Endothelial cell of umbilical vein (primary cell): ENCODE measurements at regions not wholly inside any gene's neighbourhood (a gene's known extent, or its start where the extent isn't known, plus 50 kb on each side); places are given as distances from the start of the nearest gene placed in this dataset.

Experiments used
- BruUV-seq: library from RNA; stranded (reverse); fragments of 400-500 nt; replicated peaks from 2 replicates; lab custom pipeline; 2021; lab: Mats Ljungman, UMichigan
- CTCF ChIA-PET: fragments of 300-600, 350-600 bp; sonication (Branson Sonifier 250); formaldehyde crosslinking; loops from one replicate; lab custom pipeline; 2021; ENCODE audit warnings: antibody characterized with exemption, inconsistent platforms; lab: Charles Lee
- POLR2A ChIA-PET: fragments of 300-600, 350-600 bp; sonication (Branson Sonifier 250); formaldehyde crosslinking; loops from one replicate; lab custom pipeline; 2021; ENCODE audit warnings: antibody characterized with exemption, inconsistent platforms; lab: Charles Lee
- DNase-seq: peaks from one replicate; pipeline ENCODE4 v3.0.0-alpha.2; 2011; ENCODE audit warnings: low read depth, low spot score
- FAIRE-seq: peaks from 2 replicates; lab custom pipeline; 2011; peaks lifted over from hg19 to GRCh38; lab: Jason Lieb, UNC
- H2AFZ ChIP-seq: 2 replicates; pipeline ENCODE4 v1.6.0; 2012; ENCODE audit warnings: low read depth, low read length, control low read depth, inconsistent platforms
- H3K27ac ChIP-seq: 2 replicates; pipeline ENCODE4 v1.5.1; 2011; ENCODE audit warnings: low read depth, mild to moderate bottlenecking, control low read depth, low read length, moderate library complexity; ENCODE audit not compliant: insufficient read depth
- H3K27me3 ChIP-seq, 2 experiments: 2 replicates each; pipeline versions ENCODE4 v1.6.0 to v1.6.1; 2011; ENCODE audit warnings: low read length in 2 of 2, mixed read lengths in 1 of 2; ENCODE audit not compliant: control insufficient read depth in 2 of 2, insufficient read depth in 2 of 2
- H3K36me3 ChIP-seq, 2 experiments: 2 replicates in 1 of 2; 3 replicates in 1 of 2; pipeline ENCODE4 v1.5.1; 2011; ENCODE audit warnings: low read length in 2 of 2, mild to moderate bottlenecking in 1 of 2, moderate library complexity in 1 of 2; ENCODE audit not compliant: control insufficient read depth in 2 of 2, insufficient read depth in 2 of 2; ENCODE audit errors: extremely low read depth in 1 of 2
- H3K4me1 ChIP-seq: 3 replicates; pipeline ENCODE4 v1.5.1; 2011; ENCODE audit warnings: mild to moderate bottlenecking, low read length; ENCODE audit not compliant: control insufficient read depth, insufficient read depth; ENCODE audit errors: extremely low read depth
- H3K4me2 ChIP-seq: 2 replicates; pipeline ENCODE4 v1.6.1; 2011; ENCODE audit warnings: low read length, control low read depth, mixed read lengths; ENCODE audit not compliant: insufficient read depth
- H3K4me3 ChIP-seq, 3 experiments: fragments of 200-600 bp in 1 of 3; sonication (generic), shearing (Covaris generic) in 1 of 3; replicated peaks in 1 of 3; 2 replicates each; pipeline ENCODE4 v1.5.1; 2011 to 2016; ENCODE audit warnings: control low read depth in 3 of 3, low read length in 3 of 3, mild to moderate bottlenecking in 2 of 3, inconsistent platforms in 1 of 3, low read depth in 1 of 3, moderate library complexity in 1 of 3; ENCODE audit not compliant: insufficient read depth in 1 of 3
- H3K79me2 ChIP-seq: 2 replicates; pipeline ENCODE4 v1.6.0; 2012; ENCODE audit warnings: low read length, inconsistent platforms; ENCODE audit not compliant: control insufficient read depth, insufficient read depth
- H3K9ac ChIP-seq: replicated peaks from 2 replicates; pipeline ENCODE3; 2011; ENCODE audit warnings: low read length, control low read depth; ENCODE audit not compliant: insufficient read depth; ENCODE audit errors: extremely low read depth
- H3K9me1 ChIP-seq: replicated peaks from 3 replicates; pipeline ENCODE4 v1.6.0; 2011; ENCODE audit warnings: mild to moderate bottlenecking, low read length; ENCODE audit not compliant: control insufficient read depth, insufficient read depth; ENCODE audit errors: extremely low read depth
- H3K9me3 ChIP-seq: replicated peaks from 2 replicates; pipeline ENCODE4 v1.5.1; 2012; ENCODE audit warnings: low read length, inconsistent platforms; ENCODE audit not compliant: control insufficient read depth, insufficient read depth
- H4K20me1 ChIP-seq: replicated peaks from 2 replicates; pipeline ENCODE3; 2011; ENCODE audit warnings: mild to moderate bottlenecking, low read length; ENCODE audit not compliant: control insufficient read depth, insufficient read depth; ENCODE audit errors: extremely low read depth
- CTCF ChIP-seq, 2 donors: IDR thresholded peaks; 1 replicate in 1 of 2; 2 replicates in 1 of 2; pipeline ENCODE4 v1.5.1; 2011; ENCODE audit warnings: low read length in 2 of 2, mild to moderate bottlenecking in 2 of 2, moderate library complexity in 2 of 2, control low read depth in 1 of 2, inconsistent platforms in 1 of 2, low read depth in 1 of 2; ENCODE audit not compliant: insufficient read depth in 1 of 2; ENCODE audit errors: extremely low read depth in 1 of 2
- EZH2 ChIP-seq: IDR thresholded peaks from 2 replicates; pipeline ENCODE4 v1.6.1; 2012; ENCODE audit warnings: borderline replicate concordance, low read depth, mild to moderate bottlenecking, moderate library complexity, low read length, inconsistent platforms; ENCODE audit not compliant: severe bottlenecking
- FOS ChIP-seq: IDR thresholded peaks from 2 replicates; pipeline ENCODE4 v1.6.1; 2011; ENCODE audit warnings: mild to moderate bottlenecking, low read length, moderate library complexity, borderline replicate concordance; ENCODE audit not compliant: insufficient read depth
- GATA2 ChIP-seq: IDR thresholded peaks from 2 replicates; pipeline ENCODE4 v1.7.0; 2011; ENCODE audit warnings: low read depth, mild to moderate bottlenecking, moderate library complexity, mixed read lengths, low read length; ENCODE audit not compliant: insufficient read length, insufficient read depth
- JUN ChIP-seq: IDR thresholded peaks from 2 replicates; pipeline ENCODE4 v1.6.1; 2011; ENCODE audit warnings: borderline replicate concordance, low read depth; ENCODE audit not compliant: insufficient read length, insufficient read depth
- MAX ChIP-seq: IDR thresholded peaks from 2 replicates; pipeline ENCODE4 v1.6.1; 2011; ENCODE audit not compliant: insufficient read depth, insufficient read length
- MYC ChIP-seq: IDR thresholded peaks from one replicate; pipeline ENCODE4 v1.6.1; 2011; ENCODE audit warnings: mild to moderate bottlenecking, low read depth, low read length
- POLR2A ChIP-seq: IDR thresholded peaks from 2 replicates; pipeline ENCODE4 v1.6.1; 2012; ENCODE audit warnings: low read depth, mild to moderate bottlenecking, control low read depth, low read length
- POLR2AphosphoS5 ChIP-seq: IDR thresholded peaks from 2 replicates; pipeline ENCODE4 v1.6.1; 2012; ENCODE audit warnings: low read depth, mild to moderate bottlenecking, control low read depth, low read length, moderate library complexity; ENCODE audit not compliant: insufficient read depth
- dilution Hi-C: fragments of 300-500 bp; cut with MboI; formaldehyde crosslinking; loops from one replicate; pipeline ENCODE4 v1.15.0; 2019; ENCODE audit warnings: low sequenced_read_pairs; ENCODE audit not compliant: extremely low pct_ligation_motif_present
- intact Hi-C: fragments of 100-400 bp; cut with micrococcal nuclease; formaldehyde crosslinking; loops from one replicate; pipeline ENCODE4 v1.10.0; 2022

DNA sequence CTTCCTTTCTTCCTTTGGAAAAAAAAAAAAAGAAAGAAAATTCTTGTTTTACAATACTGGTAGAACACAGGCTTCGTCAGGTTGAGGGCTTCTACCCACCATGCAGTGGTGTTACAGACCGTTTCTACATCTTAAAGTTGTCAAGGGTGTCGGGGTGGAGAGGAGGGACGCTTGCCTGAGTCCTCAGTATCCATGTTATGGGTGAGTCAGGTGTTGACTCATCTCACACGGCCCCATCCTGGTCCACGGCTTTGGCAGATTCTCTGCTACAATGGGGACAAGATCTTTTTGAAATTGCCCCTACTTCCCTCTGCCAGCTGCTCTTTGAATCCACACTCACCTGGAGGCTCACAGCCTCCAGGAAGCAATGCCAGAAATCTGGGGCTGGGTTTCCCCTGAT, 310.3 kb upstream of the ZFP42 start:
- H3K27ac ChIP-seq: no peak overlapping the region
- DNase-seq: no peak
- intact Hi-C loops (no loop called here), dilution Hi-C loops (no loop called here)
- ChIA-PET POLR2A (no interaction called here), CTCF (no interaction called here)
- H4K20me1 ChIP-seq: no peaks in the 10 kb centered on the region
- H3K36me3 ChIP-seq: no peaks in the 10 kb centered on the region
- BruUV-seq: no TSS peak
- H3K9me3 ChIP-seq: peaks cover 1% of the 10 kb centered on the region
- no peak overlapping the region for H2AFZ ChIP-seq
- H3K79me2 ChIP-seq: no peaks in the 10 kb centered on the region
- no peaks in the 10 kb centered on the region for H3K9me1 ChIP-seq
- H3K4me1 ChIP-seq: no peaks in the 10 kb centered on the region
- H3K4me2 ChIP-seq: no peak overlapping the region
- TF ChIP-seq EZH2 (no peak), JUN (no peak), POLR2A (no peak), CTCF (IDR thresholded peaks at IDR 0.05; ENCODE audit: extremely low read depth in 1 of 2, insufficient read depth in 1 of 2, low read depth in 1 of 2, low read length in 2 of 2) (no peak), MYC (no peak), MAX (no peak), FOS (no peak), GATA2 (no peak), POLR2AphosphoS5 (no peak)
- H3K9ac ChIP-seq: no peak overlapping the region
- no peak overlapping the region for H3K4me3 ChIP-seq
- no peak for FAIRE-seq
- H3K27me3 ChIP-seq: no peaks in the 10 kb centered on the region
